Type B pancreatic cell (in vitro differentiated cells): ENCODE measurements at regions not wholly inside any gene's neighbourhood (a gene's known extent, or its start where the extent isn't known, plus 50 kb on each side); places are given as distances from the start of the nearest gene placed in this dataset.
"Not testable (repeated sequence)": the region's sequence is repeated elsewhere in the genome, so short reads cannot be mapped to it uniquely, and the experiment has no call there.

ENCODE experiments used
- DNase-seq: peaks from one replicate; pipeline ENCODE4 v3.0.0; 2021; ENCODE audit warnings: mixed read lengths; ENCODE audit not compliant: unreplicated experiment; ENCODE audit errors: extremely low spot score
- H3K27ac Mint-ChIP-seq: 2 replicates; pipeline ENCODE4 v1.8.0; 2021; ENCODE audit warnings: mild to moderate bottlenecking, mixed read lengths
- H3K27me3 Mint-ChIP-seq: 2 replicates; pipeline ENCODE4 v1.8.0; 2021; ENCODE audit warnings: mixed read lengths
- H3K36me3 Mint-ChIP-seq: 2 replicates; pipeline ENCODE4 v1.8.0; 2021; ENCODE audit warnings: mixed read lengths
- H3K4me1 Mint-ChIP-seq: one replicate; pipeline ENCODE4 v1.8.0; 2021; ENCODE audit warnings: mixed read lengths; ENCODE audit not compliant: unreplicated experiment
- H3K4me3 Mint-ChIP-seq: 2 replicates; pipeline ENCODE4 v1.8.0; 2021; ENCODE audit warnings: mild to moderate bottlenecking, mixed read lengths
- H3K9me3 Mint-ChIP-seq: 2 replicates; pipeline ENCODE4 v1.8.0; 2021; ENCODE audit warnings: mixed read lengths
- CTCF ChIP-seq: fragments of 200-600 bp; sonication (generic); conservative IDR thresholded peaks from 2 replicates; pipeline ENCODE4 v1.5.0; 2021; ENCODE audit warnings: antibody characterized with exemption, mild to moderate bottlenecking

GRCh38 chr12:43208627-43209026, 343.4 kb downstream of the ADAMTS20 start:
- Mint-ChIP-seq H3K27ac (no peak overlapping the region), H3K9me3 (no peaks in the 10 kb centered on the region), H3K4me3 (no peak overlapping the region), H3K27me3 (no peaks in the 10 kb centered on the region), H3K36me3 (no peaks in the 10 kb centered on the region), H3K4me1 (peaks cover 9% of the 10 kb centered on the region)
- no peak for DNase-seq
- no peak for TF ChIP-seq CTCF

GRCh38 chr12:43208221-43208620, 343.8 kb downstream of the ADAMTS20 start:
- H3K4me1 Mint-ChIP-seq: peaks cover 9% of the 10 kb centered on the region
- TF ChIP-seq CTCF: no peak
- H3K9me3 Mint-ChIP-seq: no peaks in the 10 kb centered on the region
- no peak for DNase-seq
- H3K27ac Mint-ChIP-seq: no peak overlapping the region
- H3K4me3 Mint-ChIP-seq: no peak overlapping the region
- no peaks in the 10 kb centered on the region for H3K27me3 Mint-ChIP-seq
- no peaks in the 10 kb centered on the region for H3K36me3 Mint-ChIP-seq

- DNase-seq: no peak
- no peak overlapping the region for H3K27ac Mint-ChIP-seq
- H3K4me3 Mint-ChIP-seq: no peak overlapping the region
- H3K27me3 Mint-ChIP-seq: no peaks in the 10 kb centered on the region
- peaks cover 4% of the 10 kb centered on the region for H3K9me3 Mint-ChIP-seq
- no peaks in the 10 kb centered on the region for H3K36me3 Mint-ChIP-seq
- peaks cover 5% of the 10 kb centered on the region for H3K4me1 Mint-ChIP-seq
- no peak for TF ChIP-seq CTCF
Observed at GRCh38 chr12:43206396-43206795, 345.6 kb downstream of the ADAMTS20 start.

GRCh38 chr12:43198608-43199007, 353.4 kb downstream of the ADAMTS20 start:
- DNase-seq: no peak
- no peak overlapping the region for H3K4me3 Mint-ChIP-seq
- H3K36me3 Mint-ChIP-seq: no peaks in the 10 kb centered on the region
- no peak for TF ChIP-seq CTCF
- no peak overlapping the region for H3K27ac Mint-ChIP-seq
- no peaks in the 10 kb centered on the region for H3K4me1 Mint-ChIP-seq
- no peaks in the 10 kb centered on the region for H3K27me3 Mint-ChIP-seq
- H3K9me3 Mint-ChIP-seq: peaks cover 12% of the 10 kb centered on the region

GRCh38 chr12:43196268-43196907, 355.6 kb downstream of the ADAMTS20 start:
- no peaks in the 10 kb centered on the region for H3K4me1 Mint-ChIP-seq

GRCh38 chr12:43193096-43193495, 358.9 kb downstream of the ADAMTS20 start:
- not testable (repeated sequence) for DNase-seq, H3K4me1 Mint-ChIP-seq, H3K27ac Mint-ChIP-seq, H3K36me3 Mint-ChIP-seq, H3K4me3 Mint-ChIP-seq, H3K27me3 Mint-ChIP-seq
- peaks cover 19% of the 10 kb centered on the region for H3K9me3 Mint-ChIP-seq

More at GRCh38 chr12:43196268-43196907, 355.6 kb downstream of the ADAMTS20 start:
- no peak overlapping the region for H3K4me3 Mint-ChIP-seq
- H3K27me3 Mint-ChIP-seq: no peaks in the 10 kb centered on the region
- DNase-seq: no peak
- H3K9me3 Mint-ChIP-seq: peaks cover 15% of the 10 kb centered on the region
- TF ChIP-seq CTCF: no peak
- no peak overlapping the region for H3K27ac Mint-ChIP-seq
- H3K36me3 Mint-ChIP-seq: peaks cover 3% of the 10 kb centered on the region

GRCh38 chr12:43192442-43192841, 359.6 kb downstream of the ADAMTS20 start:
- H3K4me3 Mint-ChIP-seq, DNase-seq, H3K36me3 Mint-ChIP-seq, H3K27me3 Mint-ChIP-seq, H3K27ac Mint-ChIP-seq, H3K4me1 Mint-ChIP-seq: not testable (repeated sequence)
- peaks cover 19% of the 10 kb centered on the region for H3K9me3 Mint-ChIP-seq
